Neural crest cell (in vitro differentiated cells): ENCODE measurements at regions not wholly inside any gene's neighbourhood (a gene's known extent, or its start where the extent isn't known, plus 50 kb on each side); places are given as distances from the start of the nearest gene placed in this dataset.

Experiments
- DNase-seq: peaks from one replicate; pipeline ENCODE4 v3.0.0; 2021; ENCODE audit warnings: low read depth, mixed read lengths, low spot score
- H3K27ac Mint-ChIP-seq: one replicate; pipeline ENCODE4 v1.8.0; 2021; ENCODE audit warnings: mild to moderate bottlenecking, mixed read lengths; ENCODE audit not compliant: unreplicated experiment
- H3K27me3 Mint-ChIP-seq: 2 replicates; pipeline ENCODE4 v1.8.0; 2021; ENCODE audit warnings: low read depth, mild to moderate bottlenecking, mixed read lengths
- H3K36me3 Mint-ChIP-seq: 2 replicates; pipeline ENCODE4 v1.8.0; 2021; ENCODE audit warnings: low read depth, mild to moderate bottlenecking, mixed read lengths
- H3K4me1 Mint-ChIP-seq: 2 replicates; pipeline ENCODE4 v1.8.0; 2021; ENCODE audit warnings: mixed read lengths
- H3K4me3 Mint-ChIP-seq: one replicate; pipeline ENCODE4 v1.8.0; 2021; ENCODE audit warnings: mild to moderate bottlenecking, mixed read lengths
- H3K9me3 Mint-ChIP-seq: 2 replicates; pipeline ENCODE4 v1.8.0; 2021; ENCODE audit warnings: mixed read lengths
- CTCF ChIP-seq: fragments of 200-600 bp; sonication (generic); conservative IDR thresholded peaks from 2 replicates; pipeline ENCODE4 v1.5.0; 2021; ENCODE audit warnings: antibody characterized with exemption, mild to moderate bottlenecking

- no peaks in the 10 kb centered on the region for H3K9me3 Mint-ChIP-seq
- no peak overlapping the region for H3K4me3 Mint-ChIP-seq
- no peak overlapping the region for H3K27ac Mint-ChIP-seq
- no peaks in the 10 kb centered on the region for H3K36me3 Mint-ChIP-seq
- no peaks in the 10 kb centered on the region for H3K27me3 Mint-ChIP-seq
- no peak for DNase-seq
- no peak for TF ChIP-seq CTCF
- H3K4me1 Mint-ChIP-seq: no peaks in the 10 kb centered on the region
These were observed 73.6 kb upstream of the MAOA start for GRCh38 chrX:43582540-43582913.

DNA sequence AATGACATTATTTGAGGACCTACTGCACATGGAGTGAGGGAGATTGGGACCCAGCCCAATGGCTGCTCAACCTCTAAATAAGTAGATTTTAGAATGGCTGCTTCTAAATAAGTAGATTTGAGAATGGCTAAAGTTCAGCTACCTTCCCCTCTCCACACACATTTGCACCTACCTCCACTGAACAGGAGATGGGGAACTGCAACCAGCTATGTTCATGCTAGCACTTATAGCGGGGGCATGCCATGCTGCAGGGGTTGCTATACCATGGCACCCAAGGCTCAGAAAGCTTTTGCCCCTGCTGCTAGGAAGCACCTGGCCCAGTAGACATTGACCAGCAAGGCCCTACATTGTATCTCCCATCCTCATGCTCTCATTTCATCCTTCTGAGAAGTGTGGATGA is 70.2 kb upstream of the MAOA start:
- no peak for DNase-seq
- H3K27ac Mint-ChIP-seq: no peak overlapping the region
- H3K36me3 Mint-ChIP-seq: no peaks in the 10 kb centered on the region
- no peak for TF ChIP-seq CTCF
- H3K27me3 Mint-ChIP-seq: no peaks in the 10 kb centered on the region
- H3K4me1 Mint-ChIP-seq: no peaks in the 10 kb centered on the region
- H3K4me3 Mint-ChIP-seq: no peak overlapping the region
- no peaks in the 10 kb centered on the region for H3K9me3 Mint-ChIP-seq

DNA sequence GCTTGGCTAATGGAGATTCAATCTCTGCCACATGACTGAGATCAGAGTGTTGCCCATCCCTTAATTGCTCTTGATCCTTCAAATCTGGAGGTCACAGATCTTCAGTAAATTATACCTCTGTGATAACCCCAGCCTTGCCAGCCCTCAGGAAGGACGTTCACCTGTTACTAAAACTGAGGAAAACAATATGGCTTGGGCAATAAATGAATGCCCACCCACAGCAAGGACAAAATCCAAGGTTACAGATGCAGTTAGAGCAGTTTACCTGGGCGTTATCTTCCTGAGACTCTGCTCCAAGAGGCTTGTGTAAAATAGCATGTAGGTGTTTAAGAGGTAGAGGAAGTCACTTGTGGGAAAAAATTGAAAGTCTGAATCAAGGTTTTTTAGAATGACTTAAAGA is 69.3 kb upstream of the MAOA start:
- no peaks in the 10 kb centered on the region for H3K4me1 Mint-ChIP-seq
- no peaks in the 10 kb centered on the region for H3K36me3 Mint-ChIP-seq
- peaks cover 3% of the 10 kb centered on the region for H3K9me3 Mint-ChIP-seq
- H3K4me3 Mint-ChIP-seq: no peak overlapping the region
- no peaks in the 10 kb centered on the region for H3K27me3 Mint-ChIP-seq
- no peak for TF ChIP-seq CTCF
- DNase-seq: no peak
- H3K27ac Mint-ChIP-seq: no peak overlapping the region

DNA sequence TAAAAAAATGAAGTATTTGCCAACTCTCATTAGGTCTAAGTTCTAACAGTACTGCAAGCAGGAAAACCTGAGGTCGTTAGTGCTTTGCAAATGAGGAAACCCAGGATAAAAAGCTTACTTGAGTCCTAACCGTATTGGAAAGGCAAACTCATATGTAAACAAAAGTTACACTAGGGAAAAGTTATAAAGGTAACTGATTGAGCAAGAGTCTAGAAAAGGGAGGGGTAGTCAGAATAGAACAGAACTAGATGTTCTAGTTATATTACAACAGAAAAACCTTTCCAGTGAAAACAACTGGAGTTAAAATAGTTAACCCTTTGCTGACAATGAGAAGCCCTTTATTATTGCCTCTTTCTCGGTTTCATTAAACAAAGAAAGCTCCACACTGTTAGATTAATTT is 66.4 kb upstream of the MAOA start:
- TF ChIP-seq CTCF: no peak
- no peak for DNase-seq
- no peaks in the 10 kb centered on the region for H3K36me3 Mint-ChIP-seq

DNA sequence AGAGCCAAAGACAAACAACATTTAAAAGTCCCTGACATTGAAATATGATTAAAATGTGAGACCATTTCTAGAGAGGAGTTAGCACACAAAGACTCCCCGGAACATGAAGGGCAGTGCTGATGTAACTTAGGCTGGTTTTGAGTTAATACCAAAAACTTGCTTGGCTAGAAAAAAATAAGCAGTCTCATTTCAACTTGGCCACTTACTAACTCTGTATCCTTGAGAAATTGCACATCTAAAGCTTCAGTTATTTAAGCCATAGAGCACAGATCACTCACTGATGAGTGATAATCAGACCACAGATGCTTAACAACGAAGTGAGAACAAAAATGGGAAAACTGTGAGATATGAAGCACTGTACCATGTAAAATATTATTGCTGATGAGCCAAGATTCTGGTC is 65.9 kb upstream of the MAOA start:
- no peaks in the 10 kb centered on the region for H3K27me3 Mint-ChIP-seq
- no peak for DNase-seq
- no peak overlapping the region for H3K27ac Mint-ChIP-seq
- no peaks in the 10 kb centered on the region for H3K4me1 Mint-ChIP-seq
- peaks cover 4% of the 10 kb centered on the region for H3K9me3 Mint-ChIP-seq
- no peak overlapping the region for H3K4me3 Mint-ChIP-seq
- no peak for TF ChIP-seq CTCF
- H3K36me3 Mint-ChIP-seq: no peaks in the 10 kb centered on the region

More for the DNA sequence above, 66.4 kb upstream of the MAOA start:
- no peak overlapping the region for H3K27ac Mint-ChIP-seq
- no peaks in the 10 kb centered on the region for H3K27me3 Mint-ChIP-seq
- H3K4me1 Mint-ChIP-seq: no peaks in the 10 kb centered on the region
- H3K9me3 Mint-ChIP-seq: peaks cover 4% of the 10 kb centered on the region
- H3K4me3 Mint-ChIP-seq: no peak overlapping the region

DNA sequence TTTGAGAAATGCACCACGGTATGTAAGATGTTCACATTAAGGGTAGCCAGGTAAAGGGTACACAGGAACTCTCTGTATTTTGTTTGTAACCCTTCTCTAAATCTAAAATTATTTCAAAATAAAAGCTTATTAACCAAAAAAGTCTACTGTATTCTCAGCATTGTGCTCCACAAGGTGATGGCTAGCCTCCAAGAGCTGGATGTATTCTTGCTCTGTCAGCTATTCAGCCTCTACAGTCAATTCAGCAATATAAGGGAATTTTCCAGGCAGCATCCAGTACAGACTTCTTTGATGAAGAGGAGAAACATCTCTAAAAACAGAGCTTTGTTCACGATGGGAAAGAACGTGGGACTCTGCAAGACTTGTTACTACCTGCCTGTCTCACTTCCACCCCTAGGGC is 63.5 kb upstream of the MAOA start:
- TF ChIP-seq CTCF: no peak
- H3K4me3 Mint-ChIP-seq: no peak overlapping the region

More for the DNA sequence above, 63.5 kb upstream of the MAOA start:
- DNase-seq: no peak
- no peaks in the 10 kb centered on the region for H3K36me3 Mint-ChIP-seq
- H3K9me3 Mint-ChIP-seq: peaks cover 9% of the 10 kb centered on the region
- no peaks in the 10 kb centered on the region for H3K27me3 Mint-ChIP-seq
- H3K27ac Mint-ChIP-seq: no peak overlapping the region
- no peaks in the 10 kb centered on the region for H3K4me1 Mint-ChIP-seq
